ENCODE measurements at regions not wholly inside any gene's neighbourhood (a gene's known extent, or its start where the extent isn't known, plus 50 kb on each side); places are given as distances from the start of the nearest gene placed in this dataset.

- DNase-seq (ENCODE audit: low spot score), result no peak
- TF ChIP-seq CTCF (IDR thresholded peaks at IDR 0.05), result no peak
- no peaks in the 10 kb centered on the region for H3K36me3 Mint-ChIP-seq (ENCODE audit: low read depth)
- peaks cover 11% of the 10 kb centered on the region for H3K9me3 Mint-ChIP-seq (ENCODE audit: low read depth)
- peaks cover 12% of the 10 kb centered on the region for H3K27me3 Mint-ChIP-seq (ENCODE audit: low read depth)
- H3K27ac Mint-ChIP-seq (ENCODE audit: unreplicated experiment), result no peak overlapping the region
- H3K4me1 Mint-ChIP-seq (ENCODE audit: low read depth), result no peaks in the 10 kb centered on the region
- no peak overlapping the region for H3K4me3 Mint-ChIP-seq (ENCODE audit: unreplicated experiment)
These were observed 336.7 kb downstream of the DUSP10 start for GRCh38 chr1:221405146-221405545.

GRCh38 chr1:221408117-221408803 is 333.6 kb downstream of the DUSP10 start:
- H3K27me3 Mint-ChIP-seq (ENCODE audit: low read depth), result peaks cover 14% of the 10 kb centered on the region
- no peak for TF ChIP-seq CTCF (IDR thresholded peaks at IDR 0.05)
- DNase-seq (ENCODE audit: low spot score), result no peak
- no peaks in the 10 kb centered on the region for H3K4me1 Mint-ChIP-seq (ENCODE audit: low read depth)
- H3K4me3 Mint-ChIP-seq (ENCODE audit: unreplicated experiment), result no peak overlapping the region
- H3K27ac Mint-ChIP-seq (ENCODE audit: unreplicated experiment), result no peak overlapping the region
- no peaks in the 10 kb centered on the region for H3K36me3 Mint-ChIP-seq (ENCODE audit: low read depth)
- peaks cover 2% of the 10 kb centered on the region for H3K9me3 Mint-ChIP-seq (ENCODE audit: low read depth)

GRCh38 chr1:221411283-221411682 is 330.6 kb downstream of the DUSP10 start:
- Mint-ChIP-seq H3K36me3 (ENCODE audit: low read depth) (no peaks in the 10 kb centered on the region), H3K27me3 (ENCODE audit: low read depth) (peaks cover 18% of the 10 kb centered on the region), H3K27ac (ENCODE audit: unreplicated experiment) (no peak overlapping the region), H3K9me3 (ENCODE audit: low read depth) (no peaks in the 10 kb centered on the region), H3K4me3 (ENCODE audit: unreplicated experiment) (no peak overlapping the region), H3K4me1 (ENCODE audit: low read depth) (no peaks in the 10 kb centered on the region)
- no peak for DNase-seq (ENCODE audit: low spot score)
- TF ChIP-seq CTCF (IDR thresholded peaks at IDR 0.05), result no peak

GRCh38 chr1:221414772-221415539 is 326.9 kb downstream of the DUSP10 start:
- DNase-seq (ENCODE audit: low spot score), result no peak
- Mint-ChIP-seq H3K4me3 (ENCODE audit: unreplicated experiment) (no peak overlapping the region), H3K27ac (ENCODE audit: unreplicated experiment) (no peak overlapping the region), H3K9me3 (ENCODE audit: low read depth) (no peaks in the 10 kb centered on the region), H3K27me3 (ENCODE audit: low read depth) (peaks cover 11% of the 10 kb centered on the region), H3K36me3 (ENCODE audit: low read depth) (no peaks in the 10 kb centered on the region), H3K4me1 (ENCODE audit: low read depth) (no peaks in the 10 kb centered on the region)
- TF ChIP-seq CTCF (IDR thresholded peaks at IDR 0.05), result no peak

- Mint-ChIP-seq H3K4me1 (ENCODE audit: low read depth) (no peaks in the 10 kb centered on the region), H3K27me3 (ENCODE audit: low read depth) (peaks cover 11% of the 10 kb centered on the region), H3K9me3 (ENCODE audit: low read depth) (no peaks in the 10 kb centered on the region), H3K36me3 (ENCODE audit: low read depth) (no peaks in the 10 kb centered on the region), H3K27ac (ENCODE audit: unreplicated experiment) (no peak overlapping the region), H3K4me3 (ENCODE audit: unreplicated experiment) (no peak overlapping the region)
- DNase-seq (ENCODE audit: low spot score), result no peak
- no peak for TF ChIP-seq CTCF (IDR thresholded peaks at IDR 0.05)
These were observed 326.2 kb downstream of the DUSP10 start for GRCh38 chr1:221415651-221416050.
